ENCODE measurements at regions not wholly inside any gene's neighbourhood (a gene's known extent, or its start where the extent isn't known, plus 50 kb on each side); places are given as distances from the start of the nearest gene placed in this dataset.

DNA sequence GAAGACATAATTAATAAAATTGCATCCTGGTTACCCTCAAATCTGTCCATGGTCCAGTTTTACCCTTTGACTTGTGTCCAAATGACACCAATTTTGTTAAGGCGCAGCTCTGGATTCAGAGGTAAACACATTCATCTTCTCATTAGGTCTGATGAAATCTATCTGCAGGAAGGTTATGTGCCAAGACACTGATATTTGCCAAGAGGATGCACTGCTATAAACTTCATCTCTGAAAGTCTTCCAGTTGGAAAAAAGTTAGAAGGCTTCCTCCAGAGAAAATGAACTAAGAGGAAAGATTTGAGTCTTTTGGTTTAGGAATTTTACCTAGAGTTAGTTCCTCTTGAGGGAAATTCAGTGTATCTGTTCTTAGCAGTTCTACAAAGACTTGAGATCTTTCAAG, 717.8 kb downstream of the DTWD2 start:
- H2AK5ac ChIP-seq (ENCODE audit: insufficient read length, low read length) = no peak overlapping the region
- H2BK5ac ChIP-seq (ENCODE audit: insufficient read length, low read length) = no peak overlapping the region
- H2BK20ac ChIP-seq (ENCODE audit: low read depth, low read length, poor library complexity, severe bottlenecking) = no peak overlapping the region
- no peak overlapping the region for H4K8ac ChIP-seq (replicated peaks; ENCODE audit: insufficient read length, low read depth, low read length)
- Mint-ChIP-seq H3K4me3 (no peak overlapping the region), H3K36me3 (ENCODE audit: insufficient read depth in 1 of 3, low read depth in 3 of 3) (no peaks in the 10 kb centered on the region; a peak in 1 of 7 replicates), H3K4me1 (no peaks in the 10 kb centered on the region), H3K9me3 (peaks cover 0 to 4% of the 10 kb centered on the region in 2 experiments; a peak in 4 of 5 replicates), H3K27me3 (ENCODE audit: low read depth) (no peaks in the 10 kb centered on the region; the same call in 1 of the 2 replicates), H3K27ac (no peak overlapping the region)
- no peak overlapping the region for H4K5ac ChIP-seq (ENCODE audit: insufficient read length, low read depth, low read length)
- DNase-seq = no peak
- no peak overlapping the region for H3K9ac ChIP-seq (ENCODE audit: extremely low read depth, insufficient read length, low read length)
- no peaks in the 10 kb centered on the region for H3K9me3 ChIP-seq (ENCODE audit: control insufficient read depth, low read depth, low read length)
- no peaks in the 10 kb centered on the region for H3K79me2 ChIP-seq (ENCODE audit: insufficient read depth, low read length)
- H2BK15ac ChIP-seq (ENCODE audit: low read depth, low read length) = no peak overlapping the region
- no CpG with 5 or more reads among the region's 1 CpG for WGBS (ENCODE audit: extremely low coverage, insufficient read length, low lambda C conversion rate)
- no peaks in the 10 kb centered on the region for H3K27me3 ChIP-seq (ENCODE audit: insufficient read depth, low read length)
- H3K14ac ChIP-seq (ENCODE audit: insufficient read depth, low read length) = no peak overlapping the region
- no peak overlapping the region for H3K4me2 ChIP-seq (ENCODE audit: insufficient read depth, insufficient read length, low read length)
- no peaks in the 10 kb centered on the region for H3K79me1 ChIP-seq (ENCODE audit: insufficient read depth, low read depth, low read length, poor library complexity, severe bottlenecking)
- no peaks in the 10 kb centered on the region for H3K4me1 ChIP-seq (ENCODE audit: insufficient read depth, low read length)
- H3K27ac ChIP-seq (ENCODE audit: insufficient read length, low read depth, low read length) = no peak overlapping the region
- no peak overlapping the region for H3T11ph ChIP-seq (ENCODE audit: low read length)
- no peaks in the 10 kb centered on the region for H4K20me1 ChIP-seq (ENCODE audit: control insufficient read depth, insufficient read depth, insufficient read length)
- no peak overlapping the region for H3K18ac ChIP-seq (ENCODE audit: insufficient read length, low read depth, low read length)
- H3K4ac ChIP-seq (ENCODE audit: low read depth, low read length) = no peak overlapping the region
- no peak overlapping the region for H4K91ac ChIP-seq (ENCODE audit: insufficient read length, low read depth, low read length)
- no peak overlapping the region for H3K23ac ChIP-seq (ENCODE audit: insufficient read length, low read depth, low read length)
- H2BK12ac ChIP-seq (ENCODE audit: insufficient read length, low read depth, low read length) = no peak overlapping the region
- no peak overlapping the region for H2BK120ac ChIP-seq (ENCODE audit: low read depth, low read length, poor library complexity, severe bottlenecking)
- no peak overlapping the region for H3K56ac ChIP-seq (ENCODE audit: insufficient read length, low read depth, low read length)
- H2AFZ ChIP-seq (ENCODE audit: low read length) = no peak overlapping the region
- TF ChIP-seq, protein P1, sequence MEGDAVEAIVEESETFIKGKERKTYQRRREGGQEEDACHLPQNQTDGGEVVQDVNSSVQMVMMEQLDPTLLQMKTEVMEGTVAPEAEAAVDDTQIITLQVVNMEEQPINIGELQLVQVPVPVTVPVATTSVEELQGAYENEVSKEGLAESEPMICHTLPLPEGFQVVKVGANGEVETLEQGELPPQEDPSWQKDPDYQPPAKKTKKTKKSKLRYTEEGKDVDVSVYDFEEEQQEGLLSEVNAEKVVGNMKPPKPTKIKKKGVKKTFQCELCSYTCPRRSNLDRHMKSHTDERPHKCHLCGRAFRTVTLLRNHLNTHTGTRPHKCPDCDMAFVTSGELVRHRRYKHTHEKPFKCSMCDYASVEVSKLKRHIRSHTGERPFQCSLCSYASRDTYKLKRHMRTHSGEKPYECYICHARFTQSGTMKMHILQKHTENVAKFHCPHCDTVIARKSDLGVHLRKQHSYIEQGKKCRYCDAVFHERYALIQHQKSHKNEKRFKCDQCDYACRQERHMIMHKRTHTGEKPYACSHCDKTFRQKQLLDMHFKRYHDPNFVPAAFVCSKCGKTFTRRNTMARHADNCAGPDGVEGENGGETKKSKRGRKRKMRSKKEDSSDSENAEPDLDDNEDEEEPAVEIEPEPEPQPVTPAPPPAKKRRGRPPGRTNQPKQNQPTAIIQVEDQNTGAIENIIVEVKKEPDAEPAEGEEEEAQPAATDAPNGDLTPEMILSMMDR (conservative IDR thresholded peaks at IDR 0.05) = no peak
- no peaks in the 10 kb centered on the region for H3K23me2 ChIP-seq (ENCODE audit: insufficient read length, low read depth, low read length, poor library complexity, severe bottlenecking)
